OCI-M2 (cell line): ENCODE measurements at regions not wholly inside any gene's neighbourhood (a gene's known extent, or its start where the extent isn't known, plus 50 kb on each side); places are given as distances from the start of the nearest gene placed in this dataset.

ENCODE experiments used
- DNase-seq: peaks from one replicate; lab custom pipeline; 2025; ENCODE audit not compliant: unreplicated experiment; lab: John Stamatoyannopoulos, UW

DNA sequence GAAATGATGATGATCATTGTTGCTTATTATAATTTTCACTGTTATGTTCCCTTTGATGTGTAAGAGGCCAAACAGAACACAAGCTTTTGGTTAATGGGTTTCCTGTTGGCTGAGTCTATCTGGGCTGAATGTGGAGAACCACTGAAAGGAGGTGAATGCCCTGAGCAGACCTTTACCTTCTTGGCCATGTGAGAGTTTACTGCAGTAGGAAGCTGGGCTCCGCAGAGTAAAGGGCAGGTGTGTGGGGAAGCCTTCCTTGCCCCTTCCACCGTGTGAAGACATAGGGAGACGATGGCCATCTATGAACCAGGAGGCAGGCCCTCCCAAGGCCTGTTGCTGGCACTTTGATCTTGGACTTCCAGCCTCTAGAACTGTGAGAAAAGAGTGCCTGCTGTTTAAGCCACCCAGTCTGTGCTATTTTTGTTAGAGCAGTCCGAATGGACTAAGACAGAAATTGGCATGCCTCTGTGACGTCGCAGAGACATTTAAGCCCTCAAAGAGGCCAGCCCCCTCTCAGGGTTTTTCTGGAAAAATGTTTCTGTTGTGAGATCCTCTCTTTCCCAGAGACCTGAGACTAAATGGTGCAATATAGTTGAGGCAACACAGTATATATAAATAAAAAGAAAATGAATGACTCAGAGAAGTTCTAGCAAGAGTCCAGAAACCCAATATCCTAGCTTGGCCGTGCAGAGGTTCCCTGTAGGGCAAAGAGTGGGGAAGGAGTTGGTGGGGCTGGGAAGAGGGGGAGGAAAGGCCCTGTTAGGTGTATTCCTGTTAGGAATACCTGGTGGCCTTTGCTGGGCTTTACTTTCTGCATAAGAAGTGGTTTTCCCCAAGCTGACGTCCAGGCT lies 121.9 kb upstream of the LGALSL start:
- DNase-seq = no peak

DNA sequence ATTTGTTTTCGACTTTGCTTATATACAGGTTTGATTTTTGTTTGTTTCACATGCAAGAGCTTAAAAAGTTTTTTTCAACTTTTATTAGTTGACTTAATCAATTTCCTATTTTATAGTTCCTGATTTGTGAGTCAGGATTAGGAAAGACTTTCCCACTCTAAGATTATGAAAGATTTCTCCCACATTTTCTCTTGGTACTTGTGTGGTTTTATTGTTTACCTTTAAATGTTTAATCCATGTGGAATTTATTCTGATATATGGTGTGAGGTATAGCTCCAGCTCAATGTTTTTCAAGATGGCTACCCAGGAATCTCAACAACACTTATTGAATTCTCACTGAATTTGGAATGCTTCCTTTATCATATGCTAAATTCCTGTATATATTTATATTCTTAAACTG lies 117.8 kb upstream of the LGALSL start:
- no peak for DNase-seq

DNA sequence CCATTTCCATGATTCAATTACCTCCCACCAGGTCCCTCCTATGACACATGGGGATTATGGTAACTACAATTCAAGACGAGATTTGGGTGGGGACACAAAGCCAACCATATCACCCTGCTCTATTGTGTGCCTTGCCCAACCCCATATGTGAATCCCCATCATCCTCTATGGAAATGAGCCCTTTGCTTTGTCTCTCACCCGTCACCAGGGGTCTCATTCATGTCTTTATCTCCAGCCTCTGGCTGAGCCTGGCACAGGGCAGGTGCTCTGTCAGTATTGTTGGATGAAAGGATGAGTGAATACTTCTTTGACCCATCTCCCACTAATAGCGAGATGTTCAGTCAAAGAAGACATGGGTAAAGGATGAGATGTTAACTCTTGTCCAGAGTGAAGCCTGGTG lies 116.6 kb upstream of the LGALSL start:
- no peak for DNase-seq

DNA sequence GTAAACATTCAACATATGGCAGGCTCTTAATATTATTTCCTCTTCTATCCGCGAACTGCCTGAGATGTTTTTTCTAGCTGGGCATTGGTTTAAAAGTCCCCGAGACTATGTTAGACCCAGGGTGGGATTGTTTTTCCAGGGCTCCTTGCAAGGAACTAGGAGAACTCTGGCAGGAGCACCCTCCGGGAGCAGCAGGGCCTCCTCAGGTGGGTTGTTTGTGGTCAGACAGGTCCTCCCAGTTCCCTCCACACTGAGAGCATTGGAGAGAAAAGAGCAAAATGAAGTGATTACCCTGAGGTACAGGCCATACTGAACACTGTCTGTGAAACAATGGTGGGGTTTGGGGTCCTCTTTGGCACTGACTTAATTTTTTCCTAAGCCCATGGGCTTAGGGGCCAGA lies 115.9 kb upstream of the LGALSL start:
- DNase-seq = no peak

DNA sequence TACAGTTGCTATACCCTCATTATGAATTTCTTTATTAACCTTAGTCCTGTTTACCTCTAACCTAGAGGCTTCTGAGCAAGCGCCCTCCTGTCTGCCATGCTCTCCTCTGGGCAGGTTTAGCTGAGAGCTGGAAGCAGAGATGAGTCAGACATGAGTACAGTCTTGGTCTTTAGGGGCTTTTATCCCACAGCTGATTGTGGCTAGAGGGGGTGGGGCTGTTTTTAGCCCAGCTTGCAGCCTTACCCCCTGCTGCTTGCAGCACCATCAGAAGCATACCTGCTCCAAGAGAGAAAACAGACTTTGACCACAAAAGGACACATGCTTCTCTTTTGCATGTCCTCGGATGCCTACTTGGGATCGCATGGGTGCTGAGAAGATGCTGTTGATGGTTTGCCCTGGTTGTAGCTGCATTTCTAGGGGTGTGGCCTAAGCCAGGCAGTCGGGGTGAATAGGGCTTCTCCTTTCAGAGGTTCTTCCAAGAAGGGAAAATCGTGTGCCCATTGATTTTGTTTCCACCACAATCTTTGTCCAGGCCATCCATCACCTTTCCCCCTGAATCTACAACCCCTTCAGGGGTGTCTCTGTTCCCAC lies 115.0 kb upstream of the LGALSL start:
- no peak for DNase-seq

DNA sequence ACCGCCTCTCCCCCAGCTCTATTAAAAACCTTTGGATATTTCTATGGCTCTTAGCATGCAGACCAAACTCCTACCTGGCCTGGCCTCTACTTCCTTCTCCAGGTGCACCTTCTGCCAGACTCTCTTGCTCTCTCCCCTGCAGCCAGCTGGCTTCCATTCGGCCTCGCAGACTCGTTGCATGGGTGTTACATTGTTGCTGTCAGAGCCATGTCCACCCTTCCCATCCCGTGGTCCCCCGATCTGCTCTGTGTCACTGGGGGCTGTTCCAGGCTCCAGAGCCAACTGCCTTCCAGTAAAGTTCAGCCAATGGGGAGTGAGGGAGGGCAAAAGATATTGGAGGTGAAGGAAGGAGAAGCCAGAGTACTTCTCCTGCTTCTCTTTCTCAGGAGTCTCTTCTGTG lies 112.5 kb upstream of the LGALSL start:
- DNase-seq = no peak

DNA sequence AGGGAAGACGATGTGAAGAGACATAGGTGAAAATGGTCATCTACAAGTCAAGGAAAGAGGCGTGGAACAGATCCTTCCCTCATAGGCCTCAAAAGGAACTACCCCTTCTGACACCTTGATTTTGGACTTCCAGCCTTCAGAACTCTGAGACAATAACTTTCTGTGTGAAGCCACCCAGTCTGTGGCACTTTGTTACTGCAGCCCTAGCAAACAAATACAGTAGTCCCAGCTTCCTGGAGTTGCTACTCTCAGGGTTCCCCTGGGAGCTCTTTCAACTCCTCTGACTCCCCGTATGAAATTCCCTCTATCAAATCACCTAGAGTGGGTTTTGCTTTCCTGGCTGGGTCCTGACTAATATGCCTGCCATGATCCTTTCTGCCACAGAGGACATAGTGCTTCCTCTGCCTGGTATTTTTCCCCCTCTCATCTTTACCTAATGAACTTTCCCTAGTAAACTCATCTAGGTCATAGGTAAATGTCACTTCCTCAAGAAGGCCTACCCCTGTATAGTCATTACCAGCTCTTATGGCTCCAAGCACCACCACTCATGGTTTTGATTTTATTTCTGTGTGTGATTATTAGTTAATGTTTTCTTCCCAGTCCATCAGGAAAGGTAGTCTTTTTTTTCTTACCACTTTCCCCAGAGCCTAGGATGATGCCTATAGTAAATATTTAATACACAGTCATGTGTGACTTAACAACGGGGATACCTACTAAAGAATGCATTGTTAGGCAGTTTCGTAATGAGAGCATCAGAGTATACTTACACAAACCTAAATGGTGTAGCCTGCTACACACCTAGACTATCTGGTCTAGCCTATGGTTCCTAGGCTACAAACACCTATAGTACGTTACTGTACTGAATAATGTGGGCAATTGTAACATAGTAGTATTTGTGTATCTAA lies 111.5 kb upstream of the LGALSL start:
- no peak for DNase-seq

DNA sequence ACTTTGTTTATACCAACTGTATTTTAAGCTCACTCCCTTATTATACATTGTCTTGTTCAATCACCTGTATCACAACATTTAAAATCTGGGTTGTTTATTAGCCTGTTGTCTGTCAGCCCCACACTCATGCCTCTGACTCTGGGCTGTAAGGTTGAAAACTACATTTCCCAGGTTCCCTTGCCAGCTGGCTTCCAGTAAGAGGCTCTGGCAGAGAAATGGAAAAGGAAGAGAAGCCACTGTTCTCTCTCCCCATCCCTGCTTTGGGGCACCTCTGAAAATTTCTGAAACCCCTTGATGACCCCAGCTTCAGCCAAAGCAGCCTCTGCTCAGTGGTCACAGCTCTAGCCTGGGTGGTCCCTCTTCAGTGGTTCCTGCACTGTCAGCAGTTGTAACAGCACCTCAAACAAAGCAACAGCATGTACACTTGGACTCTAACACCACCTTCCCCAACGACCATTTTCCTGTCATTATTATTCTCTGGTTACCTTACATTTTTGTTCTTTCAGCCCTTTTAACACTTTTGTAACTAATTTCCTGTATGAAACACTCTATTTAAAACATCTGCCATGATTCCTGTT lies 108.9 kb upstream of the LGALSL start:
- no peak for DNase-seq

DNA sequence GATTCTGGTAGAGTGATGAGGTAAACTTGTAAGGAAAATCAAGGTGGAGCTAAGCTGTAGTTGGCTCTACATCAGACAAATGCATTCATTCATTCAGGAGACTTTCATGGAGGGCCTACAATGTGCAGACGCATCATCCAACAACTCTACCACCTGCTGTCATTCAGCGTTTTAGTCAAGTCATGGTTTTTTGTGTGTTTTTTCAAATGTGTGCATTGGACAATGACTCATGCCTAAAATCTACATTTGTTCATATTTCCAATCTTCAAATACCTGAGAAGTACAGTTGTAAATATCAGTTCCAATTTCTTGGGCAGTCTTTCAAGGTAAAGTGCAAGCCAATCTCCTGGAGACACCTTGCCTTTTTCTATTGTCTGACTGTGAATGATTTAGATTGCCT lies 108.0 kb upstream of the LGALSL start:
- DNase-seq = no peak

DNA sequence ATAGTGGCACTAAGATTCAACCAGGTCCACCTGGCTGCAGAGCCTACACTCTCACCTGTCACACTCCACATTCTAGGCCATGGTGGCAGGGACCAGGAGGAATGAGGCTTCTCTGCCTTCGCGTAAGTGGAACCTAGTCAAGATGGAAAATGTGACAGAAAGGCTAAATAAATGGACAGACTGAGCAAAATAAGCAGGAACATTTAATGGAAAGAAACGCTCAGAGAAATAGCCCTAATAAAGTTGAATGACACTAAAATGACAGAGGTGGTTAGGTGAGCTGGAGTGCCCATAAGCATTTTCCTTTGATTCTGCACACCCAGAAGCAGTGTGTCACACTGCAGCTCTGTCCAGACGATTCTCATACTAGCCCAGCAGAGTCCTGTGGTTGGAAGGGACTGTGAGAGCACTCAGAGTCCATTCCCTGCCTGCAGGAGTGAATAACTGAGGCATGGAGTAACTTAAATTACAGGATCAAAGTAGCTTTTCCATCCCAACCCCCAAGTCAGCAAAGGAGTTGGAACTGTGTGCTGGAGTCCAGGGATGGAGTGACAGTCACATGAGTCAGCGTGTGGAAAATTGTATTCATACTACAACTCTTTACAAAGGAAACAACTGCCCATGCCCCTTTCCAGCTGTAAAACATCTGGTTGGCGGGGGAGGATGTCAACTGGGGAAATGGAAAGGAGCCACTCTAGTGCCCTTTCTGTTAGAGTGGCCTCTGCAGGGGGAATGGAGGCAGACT lies 105.4 kb upstream of the LGALSL start:
- DNase-seq = no peak

DNA sequence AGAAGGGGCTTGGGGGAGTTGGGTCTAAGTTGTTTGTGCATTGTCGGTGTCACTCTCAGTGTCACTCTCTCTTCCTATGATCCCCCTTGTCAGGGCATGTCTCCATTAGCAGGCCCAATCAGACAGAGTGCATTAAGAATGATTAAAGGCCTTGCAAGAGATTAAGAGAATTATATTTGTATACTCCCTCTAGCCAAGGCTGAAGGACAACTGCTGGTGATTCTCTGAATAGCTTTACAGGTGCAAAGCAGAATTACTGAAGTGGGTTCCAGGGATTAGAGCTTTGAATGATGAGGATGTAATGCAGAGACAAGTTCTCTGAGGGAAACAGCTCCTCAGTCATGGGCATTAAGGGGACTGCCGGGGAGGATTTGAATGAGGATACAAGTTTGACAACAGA lies 104.8 kb upstream of the LGALSL start:
- no peak for DNase-seq

DNA sequence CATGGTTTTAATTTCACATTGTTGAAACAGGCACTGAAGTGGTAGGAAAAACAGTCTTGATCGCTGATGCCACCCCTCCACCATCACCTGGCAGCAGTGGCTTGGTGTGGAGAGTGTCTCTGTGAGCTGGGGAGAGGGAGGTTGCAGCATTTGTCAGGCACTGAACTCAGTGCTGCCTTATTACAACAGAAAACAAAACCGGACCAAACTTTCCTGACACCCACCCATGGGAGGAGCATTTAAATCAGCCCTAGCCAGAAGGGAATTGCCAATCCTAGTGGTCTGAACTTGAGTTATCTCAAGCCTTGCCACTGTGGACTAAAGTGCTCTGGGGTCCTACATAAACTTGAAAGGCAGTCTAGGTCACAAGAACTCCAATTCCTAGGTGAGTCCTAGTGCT lies 103.0 kb upstream of the LGALSL start:
- DNase-seq = no peak

DNA sequence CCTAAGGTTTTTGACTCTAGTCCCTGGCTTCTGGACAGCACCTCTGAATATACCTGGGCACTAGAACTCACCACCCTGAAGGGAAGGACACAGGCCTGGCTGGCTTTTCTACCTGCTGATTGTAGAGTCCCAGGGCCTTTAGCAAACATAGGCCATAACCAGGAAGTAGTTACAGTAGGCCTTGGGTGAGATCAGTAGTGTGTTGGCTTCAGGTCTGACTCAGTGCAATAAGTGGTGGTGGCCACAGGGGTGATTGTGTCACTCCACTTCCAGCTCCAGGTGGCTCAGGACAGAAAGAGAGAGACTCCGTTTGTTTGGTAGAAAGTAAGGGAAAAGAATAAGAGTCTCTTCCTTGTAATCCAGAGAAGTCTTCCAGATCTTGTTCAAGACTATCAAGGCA lies 101.7 kb upstream of the LGALSL start:
- DNase-seq = no peak

DNA sequence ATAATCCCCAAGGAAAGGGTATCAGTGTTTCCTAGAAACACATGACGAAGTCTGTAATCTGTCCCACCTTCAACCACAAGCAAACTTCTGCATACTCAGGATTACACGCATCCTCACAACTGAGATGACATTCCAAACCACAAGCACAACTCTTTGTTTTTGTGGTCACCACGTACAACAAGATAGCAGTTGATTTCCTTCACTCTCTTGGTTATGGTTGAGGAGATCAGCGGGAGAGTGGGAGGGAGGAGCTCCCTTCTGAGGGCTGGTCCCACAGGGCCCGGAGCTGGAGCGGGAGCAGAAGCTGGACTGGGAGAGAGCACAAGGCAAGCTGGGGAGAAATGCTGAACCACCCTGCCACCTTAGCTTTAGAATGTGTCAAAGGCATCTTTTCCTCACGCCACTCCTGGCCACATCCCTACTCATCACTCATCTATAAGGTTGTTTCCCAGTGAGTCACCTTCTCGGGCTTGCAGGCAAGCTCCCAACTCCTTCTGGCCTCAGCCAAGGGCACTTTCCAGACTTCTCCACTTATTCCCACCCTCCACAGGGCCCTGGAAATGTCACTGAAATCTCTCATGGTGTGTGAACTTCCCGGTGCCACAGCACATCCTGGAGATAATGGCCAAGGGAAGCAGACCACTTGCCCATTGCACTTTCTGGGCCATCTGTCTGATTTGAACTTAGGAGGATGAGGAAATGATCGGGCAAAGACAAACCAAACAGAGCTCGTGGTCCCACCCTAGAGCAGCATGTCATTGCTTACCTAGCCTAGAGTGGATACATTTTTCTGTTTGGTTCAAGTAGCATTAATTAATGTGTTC lies 98.9 kb upstream of the LGALSL start:
- DNase-seq = peak; percentile 14

DNA sequence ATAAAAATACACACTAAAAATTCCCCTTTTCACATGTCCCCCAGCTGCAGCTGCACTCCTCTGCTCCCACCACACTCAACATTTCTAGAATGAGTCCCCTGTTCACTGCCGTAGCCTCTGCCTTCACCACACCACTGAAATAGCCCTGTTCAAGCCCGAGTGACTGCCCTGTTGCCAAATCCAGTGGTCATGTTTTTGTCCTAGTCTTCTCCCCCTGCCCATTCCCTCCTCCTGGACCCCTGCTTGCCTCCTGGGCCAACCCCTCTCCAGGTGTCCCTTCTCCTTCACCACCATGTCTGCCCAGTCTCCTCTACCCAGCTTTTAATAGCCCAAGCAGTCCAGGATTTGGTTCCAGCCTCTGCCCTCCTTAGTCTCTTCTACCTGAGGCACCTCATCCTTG lies 97.1 kb upstream of the LGALSL start:
- no peak for DNase-seq

DNA sequence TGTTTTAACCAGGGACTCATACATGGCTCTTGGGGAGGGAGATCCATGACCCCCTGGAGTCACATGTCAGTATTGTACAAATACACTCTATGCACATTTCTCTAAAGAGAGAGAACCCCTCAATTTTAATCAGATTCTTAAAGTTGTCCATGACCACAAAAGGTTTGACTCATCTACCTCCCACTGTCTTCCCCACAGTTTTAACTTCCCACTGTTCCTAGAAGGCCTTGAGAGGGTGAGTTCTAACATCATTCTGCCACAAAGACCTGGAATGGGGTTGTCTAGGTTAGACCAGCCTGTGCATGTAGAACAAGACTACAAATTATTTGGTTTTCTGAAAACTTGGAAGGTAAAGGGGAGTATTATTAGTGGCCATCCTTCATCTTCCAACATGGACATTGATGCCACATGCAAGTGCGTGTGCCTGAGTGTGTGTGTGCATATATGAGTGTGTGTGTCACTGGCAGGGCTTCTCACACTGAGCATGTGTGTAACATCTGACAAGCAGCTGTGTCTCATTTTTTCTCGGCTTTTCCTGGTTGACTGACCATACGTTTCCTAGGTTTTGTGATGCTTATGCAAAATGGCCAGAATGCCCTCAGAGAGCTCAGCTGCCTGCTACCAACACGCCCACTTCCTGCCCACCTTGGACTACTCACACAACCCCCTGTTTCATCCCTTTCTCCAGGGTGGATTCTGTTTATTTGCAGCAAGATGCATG lies 94.6 kb upstream of the LGALSL start:
- DNase-seq = no peak

DNA sequence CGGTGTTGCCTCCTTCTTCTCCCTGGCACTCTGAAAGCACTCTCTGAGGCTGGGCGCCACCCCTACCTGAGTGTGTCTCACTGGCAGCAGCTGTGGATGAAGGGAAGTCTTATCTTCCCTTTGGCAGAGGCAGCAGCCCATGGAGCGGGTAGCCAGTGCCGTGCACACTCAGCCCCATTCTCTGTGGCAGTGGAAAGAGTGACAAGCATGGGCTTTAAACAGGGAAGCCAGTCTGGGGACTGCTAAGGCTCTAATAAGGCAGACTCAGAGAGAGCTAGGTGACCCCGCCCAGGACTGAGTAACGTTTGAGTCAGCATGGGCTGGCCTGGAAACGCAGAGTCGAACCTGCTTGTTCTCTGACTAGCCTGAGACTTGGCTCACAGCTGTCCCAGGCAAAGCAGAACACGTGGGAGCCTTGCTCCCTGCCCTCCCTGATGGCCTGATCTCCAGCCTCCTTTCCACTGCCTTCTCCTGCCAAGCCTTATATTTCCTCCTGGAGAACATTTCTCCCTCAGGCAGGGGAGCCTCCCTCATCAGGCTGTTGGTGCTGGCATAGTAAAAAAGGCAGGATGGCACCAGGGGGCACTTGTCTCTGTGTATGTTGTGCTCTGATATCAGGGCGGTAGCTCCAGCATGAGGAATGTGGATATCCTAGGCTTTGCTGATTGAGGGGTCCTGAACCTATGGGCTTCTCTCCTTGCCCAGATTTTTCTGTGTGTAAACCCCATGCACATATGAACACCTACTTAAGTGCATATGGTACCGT lies 93.9 kb upstream of the LGALSL start:
- DNase-seq = no peak

DNA sequence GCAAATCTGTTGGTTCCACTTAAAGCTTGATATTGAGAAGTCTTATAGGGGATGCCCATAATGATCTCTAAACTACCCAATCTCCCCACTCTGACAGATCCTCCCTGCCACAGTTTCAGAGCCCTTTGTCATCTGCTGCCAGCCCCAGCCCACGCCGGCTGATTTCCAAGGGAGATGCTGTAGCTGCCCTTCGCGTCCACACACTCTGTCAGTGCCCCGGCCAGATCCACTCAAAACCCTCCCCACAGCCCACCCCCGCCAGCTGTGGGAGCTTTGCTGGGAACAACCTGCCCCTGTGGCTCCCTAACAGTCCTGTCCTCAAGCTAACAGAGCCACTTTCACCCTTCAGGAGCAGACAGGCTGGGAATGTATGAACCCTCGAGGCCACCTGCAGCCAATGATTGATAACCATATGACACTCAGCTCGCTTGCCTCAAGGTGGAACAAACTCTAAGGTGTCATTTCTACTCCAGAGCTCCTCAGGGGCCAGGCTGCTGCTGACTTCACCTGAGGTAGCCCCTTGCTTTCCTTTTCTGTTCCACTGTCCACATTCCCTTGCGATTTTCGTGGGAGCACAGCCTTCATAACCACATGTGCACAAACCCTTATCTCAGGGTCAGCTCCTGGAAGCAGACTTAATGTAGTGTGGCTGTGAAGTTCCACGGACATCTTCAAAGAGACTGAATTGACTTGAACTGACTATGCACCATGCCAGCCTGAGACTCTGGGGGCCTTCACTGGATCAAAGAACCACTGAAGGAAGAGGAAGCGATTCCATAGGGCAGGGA lies 92.6 kb upstream of the LGALSL start:
- no peak for DNase-seq
